Gastrocnemius medialis (tissue), 4 donors: ENCODE measurements at regions not wholly inside any gene's neighbourhood (a gene's known extent, or its start where the extent isn't known, plus 50 kb on each side); places are given as distances from the start of the nearest gene placed in this dataset.

Experiments
- CTCF ChIP-seq, 5 experiments: fragments of 450-650 bp in 3 of 5; fragments of 200-600 bp in 2 of 5; sonication (generic) in 2 of 5; IDR thresholded peaks in 4 of 5; conservative IDR thresholded peaks in 1 of 5; 1 replicate in 4 of 5; 2 replicates in 1 of 5; pipeline ENCODE4 v1.5.1; 2016 to 2019; ENCODE audit warnings: antibody characterized with exemption in 5 of 5, mild to moderate bottlenecking in 3 of 5, moderate library complexity in 3 of 5
- POLR2A ChIP-seq, 2 donors: fragments of 450-650 bp; IDR thresholded peaks; one replicate each; pipeline ENCODE4 v1.6.1; 2017; ENCODE audit warnings: antibody characterized with exemption in 2 of 2, mild to moderate bottlenecking in 2 of 2, moderate library complexity in 2 of 2

- TF ChIP-seq POLR2A (IDR thresholded peaks at IDR 0.05) = no peak
- no peak for TF ChIP-seq CTCF (IDR thresholded peaks at IDR 0.05 in 4 of 5, conservative IDR thresholded peaks at IDR 0.05 in 1 of 5)
Observed at GRCh38 chr4:101528526-101528925, 181.2 kb upstream of the PPP3CA start.
